ENCODE measurements at regions not wholly inside any gene's neighbourhood (a gene's known extent, or its start where the extent isn't known, plus 50 kb on each side); places are given as distances from the start of the nearest gene placed in this dataset.

- H3K27me3 ChIP-seq: no peaks in the 10 kb centered on the region
- H3K4me3 ChIP-seq (ENCODE audit: low read depth, low read length): no peak overlapping the region
- no peaks in the 10 kb centered on the region for H3K9me3 ChIP-seq
- TF ChIP-seq CTCF (IDR thresholded peaks at IDR 0.05; ENCODE audit: low read depth, low read length): no peak
- no peak for DNase-seq
- H3K36me3 ChIP-seq: no peaks in the 10 kb centered on the region
- 0 out of 2 replicates have a peak, but pooled peaks cover 2% of the 10 kb centered on the region for H3K4me1 ChIP-seq
These were observed 84.0 kb upstream of the MIER3 start for GRCh38 chr5:57035955-57036354.

GRCh38 chr5:57036761-57037160, 84.8 kb upstream of the MIER3 start:
- H3K27me3 ChIP-seq: no peaks in the 10 kb centered on the region
- H3K4me3 ChIP-seq (ENCODE audit: low read depth, low read length): no peak overlapping the region
- TF ChIP-seq CTCF (IDR thresholded peaks at IDR 0.05; ENCODE audit: low read depth, low read length): no peak
- H3K36me3 ChIP-seq: no peaks in the 10 kb centered on the region
- no peaks in the 10 kb centered on the region for H3K9me3 ChIP-seq
- peak; percentile 11 for DNase-seq
- H3K4me1 ChIP-seq: 0 out of 2 replicates have a peak, but pooled peaks cover 2% of the 10 kb centered on the region

GRCh38 chr5:57037355-57037754, 85.4 kb upstream of the MIER3 start:
- H3K27me3 ChIP-seq: no peaks in the 10 kb centered on the region
- peak; percentile 34 for TF ChIP-seq CTCF (IDR thresholded peaks at IDR 0.05; ENCODE audit: low read depth, low read length)

GRCh38 chr5:57041570-57041969, 89.6 kb upstream of the MIER3 start:
- no peak for DNase-seq
- Histone ChIP-seq H3K4me1 (0 out of 2 replicates have a peak, but pooled peaks cover 2% of the 10 kb centered on the region), H3K9me3 (no peaks in the 10 kb centered on the region), H3K36me3 (no peaks in the 10 kb centered on the region), H3K4me3 (ENCODE audit: low read depth, low read length) (no peak overlapping the region), H3K27me3 (no peaks in the 10 kb centered on the region)
- TF ChIP-seq CTCF (IDR thresholded peaks at IDR 0.05; ENCODE audit: low read depth, low read length): no peak

More at GRCh38 chr5:57037355-57037754, 85.4 kb upstream of the MIER3 start:
- Histone ChIP-seq H3K4me3 (ENCODE audit: low read depth, low read length) (no peak overlapping the region), H3K9me3 (no peaks in the 10 kb centered on the region), H3K4me1 (0 out of 2 replicates have a peak, but pooled peaks cover 2% of the 10 kb centered on the region), H3K36me3 (no peaks in the 10 kb centered on the region)
- DNase-seq: peak; percentile 49

GRCh38 chr5:57042524-57042931, 90.6 kb upstream of the MIER3 start:
- DNase-seq: no peak
- Histone ChIP-seq H3K27me3 (no peaks in the 10 kb centered on the region), H3K4me1 (0 out of 2 replicates have a peak, but pooled peaks cover 1% of the 10 kb centered on the region), H3K36me3 (no peaks in the 10 kb centered on the region), H3K9me3 (no peaks in the 10 kb centered on the region), H3K4me3 (ENCODE audit: low read depth, low read length) (no peak overlapping the region)
- TF ChIP-seq CTCF (IDR thresholded peaks at IDR 0.05; ENCODE audit: low read depth, low read length): no peak

GRCh38 chr5:57054135-57054534, 102.2 kb upstream of the MIER3 start:
- H3K36me3 ChIP-seq: no peaks in the 10 kb centered on the region
- H3K27me3 ChIP-seq: no peaks in the 10 kb centered on the region; the same call in 1 of the 2 replicates
- no peak for TF ChIP-seq CTCF (IDR thresholded peaks at IDR 0.05; ENCODE audit: low read depth, low read length)
- H3K9me3 ChIP-seq: no peaks in the 10 kb centered on the region
- no peaks in the 10 kb centered on the region for H3K4me1 ChIP-seq
- no peak overlapping the region for H3K4me3 ChIP-seq (ENCODE audit: low read depth, low read length)
- no peak for DNase-seq
